Fibroblast of mammary gland (primary cell): ENCODE measurements at regions not wholly inside any gene's neighbourhood (a gene's known extent, or its start where the extent isn't known, plus 50 kb on each side); places are given as distances from the start of the nearest gene placed in this dataset.

ENCODE experiments used
- DNase-seq: peaks from one replicate; pipeline ENCODE4 v3.0.0-alpha.2; 2010; ENCODE audit warnings: low read depth
- H3K4me3 ChIP-seq: 2 replicates; pipeline ENCODE4 v1.5.1; 2011; ENCODE audit warnings: low read depth, mild to moderate bottlenecking, low read length, moderate library complexity; ENCODE audit not compliant: control insufficient read depth
- TF ChIP-seq, protein P1 (sequence below): conservative IDR thresholded peaks from 2 replicates; pipeline ENCODE4 v1.5.1; 2011; ENCODE audit warnings: low read depth, low read length, inconsistent platforms; ENCODE audit not compliant: control insufficient read depth, insufficient read depth

DNA sequence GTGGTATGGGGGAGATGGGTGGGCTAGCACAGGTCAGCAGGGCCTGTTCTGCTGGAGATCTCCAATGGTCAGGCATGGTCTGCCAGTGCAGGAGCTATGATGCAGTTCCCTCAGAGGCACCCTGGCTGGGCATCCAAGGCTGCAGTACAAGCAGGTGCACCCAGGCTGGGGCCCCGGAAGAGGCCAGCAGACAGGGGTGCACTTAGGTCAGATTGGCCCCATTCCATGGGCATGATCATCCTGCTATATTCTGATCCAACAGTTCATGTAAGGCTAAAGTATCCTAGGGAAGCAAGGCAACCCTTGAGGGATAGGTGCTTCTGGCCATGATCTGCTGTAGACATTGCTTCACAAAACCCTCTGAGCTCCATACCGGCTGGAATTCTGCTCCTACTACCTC, 53.5 kb downstream of the STRIT1 start:
- no peak overlapping the region for H3K4me3 ChIP-seq
- TF ChIP-seq, protein P1, sequence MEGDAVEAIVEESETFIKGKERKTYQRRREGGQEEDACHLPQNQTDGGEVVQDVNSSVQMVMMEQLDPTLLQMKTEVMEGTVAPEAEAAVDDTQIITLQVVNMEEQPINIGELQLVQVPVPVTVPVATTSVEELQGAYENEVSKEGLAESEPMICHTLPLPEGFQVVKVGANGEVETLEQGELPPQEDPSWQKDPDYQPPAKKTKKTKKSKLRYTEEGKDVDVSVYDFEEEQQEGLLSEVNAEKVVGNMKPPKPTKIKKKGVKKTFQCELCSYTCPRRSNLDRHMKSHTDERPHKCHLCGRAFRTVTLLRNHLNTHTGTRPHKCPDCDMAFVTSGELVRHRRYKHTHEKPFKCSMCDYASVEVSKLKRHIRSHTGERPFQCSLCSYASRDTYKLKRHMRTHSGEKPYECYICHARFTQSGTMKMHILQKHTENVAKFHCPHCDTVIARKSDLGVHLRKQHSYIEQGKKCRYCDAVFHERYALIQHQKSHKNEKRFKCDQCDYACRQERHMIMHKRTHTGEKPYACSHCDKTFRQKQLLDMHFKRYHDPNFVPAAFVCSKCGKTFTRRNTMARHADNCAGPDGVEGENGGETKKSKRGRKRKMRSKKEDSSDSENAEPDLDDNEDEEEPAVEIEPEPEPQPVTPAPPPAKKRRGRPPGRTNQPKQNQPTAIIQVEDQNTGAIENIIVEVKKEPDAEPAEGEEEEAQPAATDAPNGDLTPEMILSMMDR, result no peak
- DNase-seq, result no peak

DNA sequence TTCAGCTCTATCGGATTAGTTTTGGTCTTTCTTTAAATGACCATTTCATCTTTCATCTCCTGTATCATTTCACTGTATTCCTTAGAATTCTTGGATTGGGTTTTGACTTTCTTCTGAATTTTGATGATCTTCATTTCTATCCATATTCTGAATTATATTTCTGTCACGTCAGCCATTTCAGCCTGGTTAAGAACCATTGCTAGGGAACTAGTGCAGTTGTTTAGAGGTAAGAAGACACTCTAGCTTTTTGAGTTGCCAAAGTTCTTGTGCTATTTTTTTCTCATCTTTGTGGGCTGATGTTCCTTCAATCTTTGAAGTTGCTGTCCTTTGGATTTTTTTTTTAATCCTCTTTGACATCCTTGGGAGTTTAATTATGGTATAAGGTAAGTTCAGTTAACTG, 54.6 kb downstream of the STRIT1 start:
- no peak for DNase-seq
- H3K4me3 ChIP-seq, result no peak overlapping the region
- TF ChIP-seq, protein P1, result no peak

DNA sequence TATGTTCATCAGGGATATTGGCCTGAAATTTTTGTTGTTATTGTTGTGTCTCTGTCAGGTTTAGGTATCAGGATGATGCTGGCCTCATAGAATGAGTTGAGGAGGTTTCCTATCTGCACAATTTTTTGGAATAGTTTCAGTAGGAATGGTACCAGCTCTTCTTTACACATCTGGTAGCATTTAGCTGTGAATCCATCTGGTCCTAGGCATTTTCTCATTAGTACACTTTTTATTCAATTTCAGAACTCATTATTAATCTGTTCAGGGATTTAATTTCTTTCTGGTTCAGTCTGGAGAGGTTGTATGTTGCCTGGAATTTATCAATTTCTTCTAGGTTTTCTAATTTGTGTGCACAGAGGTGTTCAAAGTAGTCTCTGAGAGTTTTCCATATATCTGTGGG, 57.0 kb downstream of the STRIT1 start:
- no peak overlapping the region for H3K4me3 ChIP-seq
- peak; percentile 31 for DNase-seq
- TF ChIP-seq, protein P1, result no peak
